ENCODE measurements at regions not wholly inside any gene's neighbourhood (a gene's known extent, or its start where the extent isn't known, plus 50 kb on each side); places are given as distances from the start of the nearest gene placed in this dataset.

DNA sequence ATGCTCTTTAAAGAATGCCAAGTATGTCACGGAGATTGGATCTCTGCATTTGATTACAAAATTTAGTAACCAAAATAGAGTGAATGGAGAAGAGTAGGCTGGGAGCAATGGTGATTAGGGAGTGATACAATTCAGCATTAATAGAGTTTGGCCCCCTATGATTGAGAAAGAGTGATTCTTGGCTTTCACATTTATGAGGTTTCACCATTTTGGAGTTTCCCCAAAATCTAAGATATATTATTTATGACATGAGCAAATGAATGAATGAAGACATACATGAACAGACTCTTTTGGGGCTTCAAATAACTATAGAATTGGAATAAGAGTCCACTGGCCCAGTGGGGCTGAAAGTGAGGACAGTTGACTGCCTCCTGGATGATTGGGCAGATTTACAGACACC, 255.2 kb downstream of the LPIN1 start:
- TF ChIP-seq, protein P1, sequence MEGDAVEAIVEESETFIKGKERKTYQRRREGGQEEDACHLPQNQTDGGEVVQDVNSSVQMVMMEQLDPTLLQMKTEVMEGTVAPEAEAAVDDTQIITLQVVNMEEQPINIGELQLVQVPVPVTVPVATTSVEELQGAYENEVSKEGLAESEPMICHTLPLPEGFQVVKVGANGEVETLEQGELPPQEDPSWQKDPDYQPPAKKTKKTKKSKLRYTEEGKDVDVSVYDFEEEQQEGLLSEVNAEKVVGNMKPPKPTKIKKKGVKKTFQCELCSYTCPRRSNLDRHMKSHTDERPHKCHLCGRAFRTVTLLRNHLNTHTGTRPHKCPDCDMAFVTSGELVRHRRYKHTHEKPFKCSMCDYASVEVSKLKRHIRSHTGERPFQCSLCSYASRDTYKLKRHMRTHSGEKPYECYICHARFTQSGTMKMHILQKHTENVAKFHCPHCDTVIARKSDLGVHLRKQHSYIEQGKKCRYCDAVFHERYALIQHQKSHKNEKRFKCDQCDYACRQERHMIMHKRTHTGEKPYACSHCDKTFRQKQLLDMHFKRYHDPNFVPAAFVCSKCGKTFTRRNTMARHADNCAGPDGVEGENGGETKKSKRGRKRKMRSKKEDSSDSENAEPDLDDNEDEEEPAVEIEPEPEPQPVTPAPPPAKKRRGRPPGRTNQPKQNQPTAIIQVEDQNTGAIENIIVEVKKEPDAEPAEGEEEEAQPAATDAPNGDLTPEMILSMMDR (conservative IDR thresholded peaks at IDR 0.05): no peak
- no peak for TF ChIP-seq EZH2 (IDR thresholded peaks at IDR 0.05; ENCODE audit: low read depth)
